ENCODE measurements at regions not wholly inside any gene's neighbourhood (a gene's known extent, or its start where the extent isn't known, plus 50 kb on each side); places are given as distances from the start of the nearest gene placed in this dataset.

- TF ChIP-seq ZBTB40 (IDR thresholded peaks at IDR 0.05; ENCODE audit: borderline replicate concordance) (no peak), CUX1 (IDR thresholded peaks at IDR 0.05; ENCODE audit: insufficient replicate concordance, low read depth, low read length) (no peak)
Observed at GRCh38 chr10:111231779-111232178, 154.9 kb downstream of the ADRA2A start (continued).

GRCh38 chr10:111233439-111233838 lies 156.6 kb downstream of the ADRA2A start:
- Histone ChIP-seq H4K20me1 (ENCODE audit: control insufficient read depth, insufficient read depth) (no peaks in the 10 kb centered on the region), H3K4me1 (ENCODE audit: control insufficient read depth, insufficient read depth, low read length) (no peaks in the 10 kb centered on the region), H3K9me3 (replicated peaks; ENCODE audit: control insufficient read depth, insufficient read depth, low read length) (no peaks in the 10 kb centered on the region), H3K9ac (ENCODE audit: control insufficient read depth, insufficient read depth, low read length) (no peak overlapping the region), H3K4me2 (ENCODE audit: control insufficient read depth, insufficient read depth) (no peak overlapping the region), H3K27ac (ENCODE audit: control insufficient read depth, insufficient read depth) (no peak overlapping the region), H3K4me3 (no peak overlapping the region), H3K27me3 (replicated peaks in 1 of 2; ENCODE audit: control insufficient read depth in 2 of 2, insufficient read depth in 2 of 2, low read length in 1 of 2) (no peaks in the 10 kb centered on the region), H3K79me2 (ENCODE audit: control insufficient read depth, insufficient read depth, low read length) (no peaks in the 10 kb centered on the region), H2AFZ (ENCODE audit: control insufficient read depth, low read depth, low read length) (no peak overlapping the region), H3K36me3 (ENCODE audit: control insufficient read depth in 2 of 2, insufficient read depth in 2 of 2, low read length in 1 of 2) (no peaks in the 10 kb centered on the region)
- ChIA-PET RAD21 (ENCODE audit: unreplicated experiment) (no interaction called here), POLR2A (no interaction called here), CTCF (no interaction called here), SMC1A (ENCODE audit: uncharacterized antibody, unreplicated experiment) (no interaction called here)
- BruUV-seq (replicated peaks) = no TSS peak
- FAIRE-seq (no peak), DNase-seq (ENCODE audit: low read depth, low spot score) (no peak), ATAC-seq (no peak)
- in situ Hi-C loops (cut with MboI) (no loop called here), intact Hi-C loops (cut with micrococcal nuclease; ENCODE audit: unreplicated experiment) (no loop called here)
- 0% methylated on average over 1 of the region's 1 CpG for WGBS (ENCODE audit: insufficient coverage, insufficient replicate concordance, low lambda C conversion rate, missing lambda C conversion rate)
- TF ChIP-seq, protein P1, sequence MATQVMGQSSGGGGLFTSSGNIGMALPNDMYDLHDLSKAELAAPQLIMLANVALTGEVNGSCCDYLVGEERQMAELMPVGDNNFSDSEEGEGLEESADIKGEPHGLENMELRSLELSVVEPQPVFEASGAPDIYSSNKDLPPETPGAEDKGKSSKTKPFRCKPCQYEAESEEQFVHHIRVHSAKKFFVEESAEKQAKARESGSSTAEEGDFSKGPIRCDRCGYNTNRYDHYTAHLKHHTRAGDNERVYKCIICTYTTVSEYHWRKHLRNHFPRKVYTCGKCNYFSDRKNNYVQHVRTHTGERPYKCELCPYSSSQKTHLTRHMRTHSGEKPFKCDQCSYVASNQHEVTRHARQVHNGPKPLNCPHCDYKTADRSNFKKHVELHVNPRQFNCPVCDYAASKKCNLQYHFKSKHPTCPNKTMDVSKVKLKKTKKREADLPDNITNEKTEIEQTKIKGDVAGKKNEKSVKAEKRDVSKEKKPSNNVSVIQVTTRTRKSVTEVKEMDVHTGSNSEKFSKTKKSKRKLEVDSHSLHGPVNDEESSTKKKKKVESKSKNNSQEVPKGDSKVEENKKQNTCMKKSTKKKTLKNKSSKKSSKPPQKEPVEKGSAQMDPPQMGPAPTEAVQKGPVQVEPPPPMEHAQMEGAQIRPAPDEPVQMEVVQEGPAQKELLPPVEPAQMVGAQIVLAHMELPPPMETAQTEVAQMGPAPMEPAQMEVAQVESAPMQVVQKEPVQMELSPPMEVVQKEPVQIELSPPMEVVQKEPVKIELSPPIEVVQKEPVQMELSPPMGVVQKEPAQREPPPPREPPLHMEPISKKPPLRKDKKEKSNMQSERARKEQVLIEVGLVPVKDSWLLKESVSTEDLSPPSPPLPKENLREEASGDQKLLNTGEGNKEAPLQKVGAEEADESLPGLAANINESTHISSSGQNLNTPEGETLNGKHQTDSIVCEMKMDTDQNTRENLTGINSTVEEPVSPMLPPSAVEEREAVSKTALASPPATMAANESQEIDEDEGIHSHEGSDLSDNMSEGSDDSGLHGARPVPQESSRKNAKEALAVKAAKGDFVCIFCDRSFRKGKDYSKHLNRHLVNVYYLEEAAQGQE (IDR thresholded peaks at IDR 0.05; ENCODE audit: low read depth, low read length) = peak; percentile 76
- no peak for TF ChIP-seq YBX1 (IDR thresholded peaks at IDR 0.05)
